Stimulated activated CD8-positive, alpha-beta memory T cell treated with anti-CD3 and anti-CD28 coated beads, Interleukin-7, amount 100 ng/mL, for 4 hours (primary cell): ENCODE measurements at regions not wholly inside any gene's neighbourhood (a gene's known extent, or its start where the extent isn't known, plus 50 kb on each side); places are given as distances from the start of the nearest gene placed in this dataset.
"Not testable (repeated sequence)": the region's sequence is repeated elsewhere in the genome, so short reads cannot be mapped to it uniquely, and the experiment has no call there.

Experiments
- DNase-seq, 2 donors: peaks; one replicate each; pipeline ENCODE4 v3.0.0-alpha.2; 2020; ENCODE audit warnings: low read depth in 2 of 2

GRCh38 chr20:40931410-40932044 is 97.1 kb upstream of the TOP1 start:
- DNase-seq, result no peak

GRCh38 chr20:40932436-40932835 is 96.2 kb upstream of the TOP1 start:
- no peak for DNase-seq

GRCh38 chr20:40933758-40934157 is 94.9 kb upstream of the TOP1 start:
- DNase-seq, result no peak

GRCh38 chr20:40938020-40938419 is 90.6 kb upstream of the TOP1 start:
- no peak for DNase-seq

- no peak for DNase-seq
These were observed 89.0 kb upstream of the TOP1 start for GRCh38 chr20:40939667-40940066.

- DNase-seq, result no peak
These were observed 87.5 kb upstream of the TOP1 start for GRCh38 chr20:40941133-40941610.

GRCh38 chr20:40942006-40942405 is 86.6 kb upstream of the TOP1 start:
- no peak for DNase-seq

GRCh38 chr20:40942775-40943174 is 85.8 kb upstream of the TOP1 start:
- no peak for DNase-seq

GRCh38 chr20:40943591-40943990 is 85.0 kb upstream of the TOP1 start:
- DNase-seq, result no peak

GRCh38 chr20:40945189-40945588 is 83.4 kb upstream of the TOP1 start:
- no peak for DNase-seq

GRCh38 chr20:40945754-40946450 is 82.7 kb upstream of the TOP1 start:
- no peak for DNase-seq

GRCh38 chr20:40946451-40946850 is 82.2 kb upstream of the TOP1 start:
- no peak for DNase-seq

- no peak for DNase-seq
These were observed 80.0 kb upstream of the TOP1 start for GRCh38 chr20:40948465-40949267.

GRCh38 chr20:40949346-40949745 is 79.3 kb upstream of the TOP1 start:
- DNase-seq, result no peak

- DNase-seq, result no peak
These were observed 76.5 kb upstream of the TOP1 start for GRCh38 chr20:40952136-40952535.

GRCh38 chr20:40953416-40953815 is 75.2 kb upstream of the TOP1 start:
- DNase-seq, result no peak

- DNase-seq, result no peak
These were observed 74.8 kb upstream of the TOP1 start for GRCh38 chr20:40953856-40954255.

GRCh38 chr20:40954521-40955165 is 74.0 kb upstream of the TOP1 start:
- DNase-seq, result no peak

- no peak for DNase-seq
These were observed 73.3 kb upstream of the TOP1 start for GRCh38 chr20:40955326-40955725.

- DNase-seq, result not testable (repeated sequence)
These were observed 72.8 kb upstream of the TOP1 start for GRCh38 chr20:40955826-40956225.

- no peak for DNase-seq
These were observed 71.9 kb upstream of the TOP1 start for GRCh38 chr20:40956542-40957264.
